GM21381 (cell line): ENCODE measurements at regions not wholly inside any gene's neighbourhood (a gene's known extent, or its start where the extent isn't known, plus 50 kb on each side); places are given as distances from the start of the nearest gene placed in this dataset.

Source experiments
- ATAC-seq: cut with Tn5 transposase; IDR thresholded peaks from one replicate; pipeline ENCODE4 v1.9.1; 2021; ENCODE audit warnings: mild to moderate bottlenecking, moderate library complexity; ENCODE audit not compliant: unreplicated experiment

GRCh38 chr2:2687745-2688144 lies 356.7 kb upstream of the MYT1L start:
- ATAC-seq = no peak

GRCh38 chr2:2686222-2686621 lies 355.1 kb upstream of the MYT1L start:
- no peak for ATAC-seq

- no peak for ATAC-seq
Observed at GRCh38 chr2:2683606-2684224, 352.6 kb upstream of the MYT1L start.

- no peak for ATAC-seq
Observed at GRCh38 chr2:2682700-2683342, 351.7 kb upstream of the MYT1L start.

- no peak for ATAC-seq
Observed at GRCh38 chr2:2681711-2682251, 350.7 kb upstream of the MYT1L start.

GRCh38 chr2:2681085-2681484 lies 350.0 kb upstream of the MYT1L start:
- ATAC-seq = no peak

- no peak for ATAC-seq
Observed at GRCh38 chr2:2674831-2675230, 343.8 kb upstream of the MYT1L start.

GRCh38 chr2:2673406-2673805 lies 342.3 kb upstream of the MYT1L start:
- no peak for ATAC-seq

- ATAC-seq = no peak
Observed at GRCh38 chr2:2672249-2672648, 341.2 kb upstream of the MYT1L start.

- ATAC-seq = no peak
Observed at GRCh38 chr2:2671826-2672225, 340.8 kb upstream of the MYT1L start.

GRCh38 chr2:2669316-2669715 lies 338.2 kb upstream of the MYT1L start:
- no peak for ATAC-seq

- ATAC-seq = no peak
Observed at GRCh38 chr2:2668681-2669265, 337.7 kb upstream of the MYT1L start.

GRCh38 chr2:2667690-2668089 lies 336.6 kb upstream of the MYT1L start:
- ATAC-seq = no peak

GRCh38 chr2:2665834-2666133 lies 334.7 kb upstream of the MYT1L start:
- ATAC-seq = no peak

- ATAC-seq = no peak
Observed at GRCh38 chr2:2664989-2665833, 334.1 kb upstream of the MYT1L start.

- no peak for ATAC-seq
Observed at GRCh38 chr2:2663401-2664036, 332.4 kb upstream of the MYT1L start.

GRCh38 chr2:2662847-2663356 lies 331.8 kb upstream of the MYT1L start:
- ATAC-seq = no peak

GRCh38 chr2:2662037-2662846 lies 331.2 kb upstream of the MYT1L start:
- ATAC-seq = no peak

GRCh38 chr2:2660789-2661355 lies 329.8 kb upstream of the MYT1L start:
- ATAC-seq = no peak
